SJCRH30 (cell line): ENCODE measurements at regions not wholly inside any gene's neighbourhood (a gene's known extent, or its start where the extent isn't known, plus 50 kb on each side); places are given as distances from the start of the nearest gene placed in this dataset.

ENCODE experiments used
- DNase-seq, 2 experiments: peaks; one replicate each; pipeline ENCODE4 v3.0.0-alpha.2; 2015 to 2020
- H3K27ac ChIP-seq: fragments of 250-450 bp; sonication (Bioruptor Pico); 2 replicates; pipeline ENCODE4 v1.5.1; 2020; ENCODE audit warnings: mild to moderate bottlenecking, moderate library complexity
- H3K27me3 ChIP-seq: fragments of 250-450 bp; sonication (Bioruptor Pico); 2 replicates; pipeline ENCODE4 v1.5.1; 2020; ENCODE audit warnings: mild to moderate bottlenecking, moderate library complexity
- H3K36me3 ChIP-seq: fragments of 250-450 bp; sonication (Bioruptor Pico); 2 replicates; pipeline ENCODE4 v1.5.1; 2020; ENCODE audit warnings: mild to moderate bottlenecking, moderate library complexity
- H3K4me1 ChIP-seq: fragments of 250-450 bp; sonication (Bioruptor Pico); 2 replicates; pipeline ENCODE4 v1.5.1; 2020; ENCODE audit warnings: mild to moderate bottlenecking, moderate library complexity
- H3K4me3 ChIP-seq: fragments of 250-450 bp; sonication (Bioruptor Pico); 2 replicates; pipeline ENCODE4 v1.5.1; 2020; ENCODE audit warnings: mild to moderate bottlenecking, moderate library complexity
- H3K9me3 ChIP-seq: fragments of 250-450 bp; sonication (Bioruptor Pico); replicated peaks from 2 replicates; pipeline ENCODE4 v1.5.1; 2020; ENCODE audit warnings: mild to moderate bottlenecking, moderate library complexity

- no peak for DNase-seq
- Histone ChIP-seq H3K4me1 (peaks cover 68% of the 10 kb centered on the region), H3K36me3 (no peaks in the 10 kb centered on the region), H3K27me3 (no peaks in the 10 kb centered on the region), H3K27ac (peak overlapping the region; percentile 43), H3K9me3 (no peaks in the 10 kb centered on the region), H3K4me3 (no peak overlapping the region)
Measured at GRCh38 chr2:45257820-45258219, 248.6 kb upstream of the SIX2 start.

DNA sequence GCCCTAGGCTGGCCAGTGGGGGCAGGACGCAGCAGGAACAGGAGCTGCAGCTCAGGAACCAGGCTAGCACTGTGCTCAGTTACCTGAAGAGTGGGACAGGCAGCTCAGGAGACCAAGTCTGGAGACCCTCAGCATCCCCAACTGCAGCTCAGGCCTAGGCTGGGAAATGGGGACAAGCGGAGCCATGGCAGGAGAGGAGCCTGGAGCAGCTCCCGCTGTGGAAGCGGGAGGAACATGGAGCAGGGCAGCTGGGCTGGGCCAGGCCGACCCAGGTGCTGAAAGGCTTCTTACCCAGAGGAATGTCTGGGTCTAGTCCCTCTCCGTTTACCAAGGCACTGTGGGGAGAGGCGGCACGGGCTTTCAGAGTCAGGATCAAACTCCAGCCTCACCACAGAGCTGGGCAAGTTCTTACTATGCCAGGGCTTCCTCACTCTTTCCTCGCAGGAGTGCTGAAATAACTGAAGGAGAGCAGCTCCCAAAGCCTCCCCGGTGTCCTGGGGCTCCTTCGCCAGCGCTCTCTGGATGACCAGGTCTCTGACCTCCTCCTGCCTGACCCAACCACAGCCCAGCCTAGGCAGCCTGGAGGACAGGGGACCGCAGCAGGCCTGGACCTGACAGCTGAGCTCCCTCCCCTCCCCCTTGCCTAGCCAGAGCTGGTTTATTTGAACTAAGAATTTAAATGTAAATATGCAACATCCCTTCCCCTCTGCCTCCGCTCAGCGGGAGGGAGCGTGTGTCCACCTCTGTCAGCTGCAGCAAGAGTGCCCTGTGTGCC is 247.8 kb upstream of the SIX2 start:
- peaks cover 68% of the 10 kb centered on the region for H3K4me1 ChIP-seq

GRCh38 chr2:45256173-45256866 is 247.1 kb upstream of the SIX2 start:
- H3K9me3 ChIP-seq: peaks cover 2% of the 10 kb centered on the region; the same call in 1 of the 2 replicates
- no peak overlapping the region for H3K4me3 ChIP-seq
- DNase-seq: peak; percentile 63 to 74
- H3K36me3 ChIP-seq: no peaks in the 10 kb centered on the region
- peak overlapping the region; percentile 43 for H3K27ac ChIP-seq
- H3K27me3 ChIP-seq: no peaks in the 10 kb centered on the region
- peaks cover 65% of the 10 kb centered on the region for H3K4me1 ChIP-seq

More for the DNA sequence above, 247.8 kb upstream of the SIX2 start:
- H3K27me3 ChIP-seq: no peaks in the 10 kb centered on the region
- peak overlapping the region; percentile 43 for H3K27ac ChIP-seq
- no peaks in the 10 kb centered on the region for H3K36me3 ChIP-seq
- no peaks in the 10 kb centered on the region for H3K9me3 ChIP-seq
- H3K4me3 ChIP-seq: no peak overlapping the region
- DNase-seq: peak; percentile 84 to 85

GRCh38 chr2:45255563-45255962 is 246.3 kb upstream of the SIX2 start:
- peaks cover 62% of the 10 kb centered on the region for H3K4me1 ChIP-seq
- H3K27ac ChIP-seq: no peak overlapping the region; the same call in 1 of the 2 replicates
- no peaks in the 10 kb centered on the region for H3K36me3 ChIP-seq
- H3K4me3 ChIP-seq: no peak overlapping the region
- no peak for DNase-seq
- H3K9me3 ChIP-seq: peaks cover 2% of the 10 kb centered on the region; the same call in 1 of the 2 replicates
- H3K27me3 ChIP-seq: no peaks in the 10 kb centered on the region

- no peaks in the 10 kb centered on the region for H3K27me3 ChIP-seq
- H3K4me1 ChIP-seq: peaks cover 46% of the 10 kb centered on the region
Measured at GRCh38 chr2:45254025-45254424, 244.8 kb upstream of the SIX2 start.

DNA sequence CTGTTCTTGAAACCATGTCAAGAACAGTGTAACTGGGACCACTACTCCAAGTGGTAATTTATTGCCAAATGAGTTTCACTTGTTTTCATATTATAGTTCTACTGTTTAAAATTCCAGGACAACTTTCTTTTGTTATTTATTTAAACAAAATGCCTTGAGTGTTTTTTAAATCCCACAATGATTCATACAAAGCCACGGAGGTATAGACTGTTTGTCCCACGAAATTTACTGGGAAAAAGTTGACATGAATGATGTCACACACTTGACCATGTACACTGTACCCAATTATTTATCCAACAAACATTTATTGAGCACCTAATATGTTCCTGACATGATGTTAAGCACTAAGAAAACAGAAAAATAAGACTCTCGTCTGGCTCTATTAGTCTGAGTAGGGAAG is 243.9 kb upstream of the SIX2 start:
- H3K9me3 ChIP-seq: peaks cover 6% of the 10 kb centered on the region; the same call in 1 of the 2 replicates
- H3K36me3 ChIP-seq: no peaks in the 10 kb centered on the region
- no peaks in the 10 kb centered on the region for H3K27me3 ChIP-seq
- no peak overlapping the region for H3K27ac ChIP-seq
- DNase-seq: no peak
- no peak overlapping the region for H3K4me3 ChIP-seq
- H3K4me1 ChIP-seq: peaks cover 37% of the 10 kb centered on the region

More at GRCh38 chr2:45254025-45254424, 244.8 kb upstream of the SIX2 start:
- DNase-seq: no peak
- Histone ChIP-seq H3K4me3 (no peak overlapping the region), H3K27ac (no peak overlapping the region), H3K36me3 (no peaks in the 10 kb centered on the region), H3K9me3 (peaks cover 6% of the 10 kb centered on the region; the same call in 1 of the 2 replicates)

DNA sequence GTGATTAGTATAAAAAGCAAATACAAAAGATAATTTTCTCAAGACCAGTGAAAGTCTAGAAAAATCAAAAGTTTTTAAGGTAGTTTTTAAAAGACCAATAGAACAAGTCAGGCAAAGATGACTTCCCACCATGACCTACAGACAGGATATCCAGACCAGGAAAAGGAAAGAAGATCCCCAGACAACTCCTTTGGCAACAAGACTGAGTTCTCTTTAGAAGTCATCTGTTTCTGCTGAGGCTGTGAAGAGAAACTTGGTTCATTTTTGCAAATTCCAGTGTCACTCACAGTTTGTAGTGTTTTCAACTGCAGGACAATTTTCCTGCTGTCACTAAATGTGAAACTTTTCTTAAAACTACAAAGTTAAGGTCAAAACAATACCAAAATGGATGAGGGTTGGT is 240.9 kb upstream of the SIX2 start:
- peaks cover 6% of the 10 kb centered on the region; the same call in 1 of the 2 replicates for H3K9me3 ChIP-seq
- H3K36me3 ChIP-seq: no peaks in the 10 kb centered on the region
- no peak overlapping the region for H3K4me3 ChIP-seq
- no peak for DNase-seq
- H3K27ac ChIP-seq: no peak overlapping the region
- no peaks in the 10 kb centered on the region for H3K27me3 ChIP-seq
- peaks cover 9% of the 10 kb centered on the region for H3K4me1 ChIP-seq

DNA sequence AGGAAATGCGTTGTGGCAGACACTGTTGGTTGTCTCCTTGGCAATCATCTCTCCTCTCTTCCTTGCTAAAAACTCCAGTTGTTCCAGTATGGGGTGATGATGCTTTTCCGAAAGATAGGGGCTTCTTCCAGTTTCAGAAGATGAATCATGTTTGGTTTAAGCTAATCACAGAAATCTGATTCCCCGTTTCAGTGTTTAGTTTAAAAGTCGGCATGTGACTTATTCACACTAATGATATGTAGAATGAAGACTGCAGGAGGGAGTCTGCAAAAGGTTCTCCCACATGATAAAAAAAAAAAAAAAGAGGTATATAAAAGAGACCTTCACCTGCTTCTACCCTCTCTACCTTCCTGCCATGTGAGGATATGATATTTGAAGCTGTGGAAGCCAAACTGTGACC is 239.0 kb upstream of the SIX2 start:
- Histone ChIP-seq H3K27me3 (no peaks in the 10 kb centered on the region), H3K36me3 (no peaks in the 10 kb centered on the region), H3K9me3 (peaks cover 6% of the 10 kb centered on the region; the same call in 1 of the 2 replicates), H3K4me1 (peaks cover 14% of the 10 kb centered on the region), H3K4me3 (no peak overlapping the region), H3K27ac (no peak overlapping the region)
- no peak for DNase-seq

- H3K4me3 ChIP-seq: no peak overlapping the region
- H3K27ac ChIP-seq: no peak overlapping the region
- H3K27me3 ChIP-seq: no peaks in the 10 kb centered on the region
- no peaks in the 10 kb centered on the region for H3K36me3 ChIP-seq
- DNase-seq: peak in 1 of 2 experiments; percentile 38
- no peaks in the 10 kb centered on the region for H3K9me3 ChIP-seq
- H3K4me1 ChIP-seq: peaks cover 31% of the 10 kb centered on the region
Measured at GRCh38 chr2:45244928-45245327, 235.7 kb upstream of the SIX2 start.

DNA sequence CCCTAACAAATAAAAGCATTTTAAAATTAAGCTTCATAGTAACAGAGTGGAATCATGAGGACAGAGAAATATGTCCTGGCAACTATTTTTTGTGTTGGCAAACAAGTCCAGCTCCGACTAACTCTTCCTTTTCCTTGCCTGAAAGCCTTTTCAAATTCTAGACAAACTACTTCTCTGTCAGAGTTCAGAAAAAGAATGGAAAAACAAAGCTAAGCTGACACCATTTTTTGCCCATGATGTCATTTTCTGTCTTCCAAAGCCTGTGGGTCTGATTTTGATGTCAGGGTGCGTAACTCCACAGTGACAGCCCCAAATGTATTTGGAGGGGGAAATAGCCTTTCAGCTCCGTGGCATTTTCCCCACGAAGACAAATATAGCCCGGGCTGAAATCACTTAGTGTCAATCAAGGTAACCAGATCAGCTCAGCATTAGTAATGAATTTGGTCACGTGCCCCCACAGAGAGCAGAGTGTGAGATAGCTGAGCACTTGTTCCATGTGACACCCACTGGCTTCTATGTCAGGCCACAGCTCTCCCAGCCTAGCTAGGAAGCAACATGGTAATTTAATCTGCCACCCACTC is 233.0 kb upstream of the SIX2 start:
- H3K9me3 ChIP-seq: no peaks in the 10 kb centered on the region
- no peaks in the 10 kb centered on the region for H3K36me3 ChIP-seq
- H3K27ac ChIP-seq: peak overlapping the region; percentile 57
- peak; percentile 66 to 83 for DNase-seq
- H3K4me3 ChIP-seq: peak overlapping the region; percentile 10; the same call in 1 of the 2 replicates
- H3K27me3 ChIP-seq: no peaks in the 10 kb centered on the region
- peaks cover 48% of the 10 kb centered on the region for H3K4me1 ChIP-seq

DNA sequence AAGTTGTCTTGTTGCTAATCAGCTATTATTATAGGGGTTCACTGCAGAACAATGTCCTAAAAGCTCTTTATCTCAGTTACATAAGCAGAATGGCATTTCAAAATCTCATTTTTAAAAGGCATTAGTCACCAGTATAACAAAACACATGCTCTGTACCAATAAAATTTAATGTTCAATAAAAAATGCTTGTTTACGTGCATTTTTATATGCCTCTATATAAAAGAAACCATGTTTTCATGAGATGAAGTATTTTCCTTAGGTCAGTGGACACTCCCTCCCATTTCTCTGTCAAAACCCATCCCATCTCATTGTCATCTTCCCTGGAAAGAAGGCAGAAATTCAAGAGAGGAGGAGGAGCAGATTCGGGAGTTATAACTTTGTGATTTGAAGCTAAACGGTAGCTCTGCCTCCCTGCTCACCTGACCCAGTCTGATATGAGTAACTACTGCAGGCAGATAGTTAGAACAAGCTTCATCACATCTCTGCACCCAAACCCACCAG is 231.9 kb upstream of the SIX2 start:
- Histone ChIP-seq H3K9me3 (no peaks in the 10 kb centered on the region), H3K36me3 (no peaks in the 10 kb centered on the region), H3K4me3 (no peak overlapping the region), H3K27me3 (no peaks in the 10 kb centered on the region), H3K27ac (no peak overlapping the region), H3K4me1 (peaks cover 58% of the 10 kb centered on the region)
- no peak for DNase-seq

- peak overlapping the region; percentile 97 for H3K27ac ChIP-seq
- H3K9me3 ChIP-seq: no peaks in the 10 kb centered on the region
- H3K36me3 ChIP-seq: no peaks in the 10 kb centered on the region
- no peaks in the 10 kb centered on the region for H3K27me3 ChIP-seq
- peak overlapping the region; percentile 45 for H3K4me3 ChIP-seq
- DNase-seq: peak; percentile 97 to 99
- H3K4me1 ChIP-seq: peaks cover 55% of the 10 kb centered on the region
Measured at GRCh38 chr2:45237850-45238542, 228.7 kb upstream of the SIX2 start.

GRCh38 chr2:45237128-45237527 is 227.9 kb upstream of the SIX2 start:
- H3K4me1 ChIP-seq: peaks cover 46% of the 10 kb centered on the region
- peak overlapping the region; percentile 97 for H3K27ac ChIP-seq
- no peaks in the 10 kb centered on the region for H3K27me3 ChIP-seq
- no peaks in the 10 kb centered on the region for H3K9me3 ChIP-seq
- H3K4me3 ChIP-seq: peak overlapping the region; percentile 45
- peak; percentile 76 to 89 for DNase-seq
- H3K36me3 ChIP-seq: no peaks in the 10 kb centered on the region

DNA sequence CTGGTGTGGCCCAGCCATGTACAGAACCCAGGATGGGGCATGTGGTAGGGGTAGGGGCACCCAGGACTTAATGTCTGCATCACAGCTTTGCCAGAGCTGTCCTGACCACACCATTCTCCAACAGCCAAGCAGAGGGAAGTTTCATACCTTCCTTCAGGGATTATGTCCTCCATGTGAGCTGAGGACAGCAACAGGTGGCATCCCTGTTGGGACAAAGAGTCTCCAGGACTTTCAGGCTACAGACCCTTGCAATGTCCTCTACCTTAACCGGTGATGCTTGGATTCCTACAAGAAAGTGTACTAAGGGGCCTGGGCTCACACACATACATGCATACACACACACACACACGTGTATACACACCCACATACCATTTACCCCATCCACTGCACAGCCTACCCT is 227.0 kb upstream of the SIX2 start:
- peaks cover 38% of the 10 kb centered on the region for H3K4me1 ChIP-seq
- peak overlapping the region; percentile 45; the same call in 1 of the 2 replicates for H3K4me3 ChIP-seq
- no peaks in the 10 kb centered on the region for H3K27me3 ChIP-seq
- no peaks in the 10 kb centered on the region for H3K9me3 ChIP-seq
- peak overlapping the region; percentile 97 for H3K27ac ChIP-seq
- no peaks in the 10 kb centered on the region for H3K36me3 ChIP-seq
- peak; percentile 35 to 69 for DNase-seq
